ENCODE measurements at regions not wholly inside any gene's neighbourhood (a gene's known extent, or its start where the extent isn't known, plus 50 kb on each side); places are given as distances from the start of the nearest gene placed in this dataset.
A peak's percentile ranks its signal among the peaks of the same experiment; 100 is the strongest.

GRCh38 chr6:119449331-119450156 lies 100.0 kb upstream of the MAN1A1 start:
- Histone ChIP-seq H3K4me3 (no peak overlapping the region), H3K4me1 (peaks cover 0 to 4% of the 10 kb centered on the region in 2 donors), H3K36me3 (no peaks in the 10 kb centered on the region), H3K27ac (no peak overlapping the region), H3K27me3 (no peaks in the 10 kb centered on the region), H3K9me3 (no peaks in the 10 kb centered on the region)
- DNase-seq: no peak
- no peak for TF ChIP-seq CTCF (IDR thresholded peaks at IDR 0.05)
- no peak for TF ChIP-seq POLR2A (IDR thresholded peaks at IDR 0.05)
- intact Hi-C loops (cut with DNase I; ENCODE audit: low total_unique reads): no loop called here

- H3K4me1 ChIP-seq: peaks cover 0 to 4% of the 10 kb centered on the region in 2 donors
- no peak overlapping the region for H3K27ac ChIP-seq
- H3K27me3 ChIP-seq: no peaks in the 10 kb centered on the region
- no peaks in the 10 kb centered on the region for H3K36me3 ChIP-seq
- TF ChIP-seq CTCF (IDR thresholded peaks at IDR 0.05) (no peak), POLR2A (IDR thresholded peaks at IDR 0.05) (no peak)
- H3K9me3 ChIP-seq: no peaks in the 10 kb centered on the region
- no peak overlapping the region for H3K4me3 ChIP-seq
- DNase-seq: no peak
- intact Hi-C loops (cut with DNase I; ENCODE audit: low total_unique reads): no loop called here
Measured at GRCh38 chr6:119447921-119448320, 98.4 kb upstream of the MAN1A1 start.

GRCh38 chr6:119446609-119447008 lies 97.0 kb upstream of the MAN1A1 start:
- Histone ChIP-seq H3K36me3 (no peaks in the 10 kb centered on the region), H3K4me3 (no peak overlapping the region), H3K9me3 (no peaks in the 10 kb centered on the region), H3K27ac (peak overlapping the region; percentile 12 to 25), H3K27me3 (no peaks in the 10 kb centered on the region), H3K4me1 (peaks cover 0 to 4% of the 10 kb centered on the region in 2 donors)
- no peak for TF ChIP-seq CTCF (IDR thresholded peaks at IDR 0.05)
- no peak for TF ChIP-seq POLR2A (IDR thresholded peaks at IDR 0.05)
- DNase-seq: peak; percentile 20 to 42
- intact Hi-C loops (cut with DNase I; ENCODE audit: low total_unique reads): no loop called here

- Histone ChIP-seq H3K4me1 (peaks cover 0 to 4% of the 10 kb centered on the region in 2 donors), H3K9me3 (no peaks in the 10 kb centered on the region), H3K36me3 (no peaks in the 10 kb centered on the region), H3K27ac (peak overlapping the region; percentile 12 to 25), H3K4me3 (no peak overlapping the region), H3K27me3 (no peaks in the 10 kb centered on the region)
- intact Hi-C loops (cut with DNase I; ENCODE audit: low total_unique reads): no loop called here
- DNase-seq: no peak
- no peak for TF ChIP-seq CTCF (IDR thresholded peaks at IDR 0.05)
- no peak for TF ChIP-seq POLR2A (IDR thresholded peaks at IDR 0.05)
Measured at GRCh38 chr6:119446115-119446554, 96.6 kb upstream of the MAN1A1 start.

- H3K27me3 ChIP-seq: no peaks in the 10 kb centered on the region
- no peaks in the 10 kb centered on the region for H3K36me3 ChIP-seq
- DNase-seq: no peak
- H3K27ac ChIP-seq: no peak overlapping the region
- H3K4me1 ChIP-seq: peaks cover 0 to 4% of the 10 kb centered on the region in 2 donors
- H3K9me3 ChIP-seq: no peaks in the 10 kb centered on the region
- TF ChIP-seq POLR2A (IDR thresholded peaks at IDR 0.05) (no peak), CTCF (IDR thresholded peaks at IDR 0.05) (no peak)
- H3K4me3 ChIP-seq: no peak overlapping the region
- intact Hi-C loops (cut with DNase I; ENCODE audit: low total_unique reads): no loop called here
Measured at GRCh38 chr6:119445666-119446065, 96.1 kb upstream of the MAN1A1 start.

Measured in uterus (tissue), 3 donors.